Lower lobe of right lung (tissue), 2 donors: ENCODE measurements at regions not wholly inside any gene's neighbourhood (a gene's known extent, or its start where the extent isn't known, plus 50 kb on each side); places are given as distances from the start of the nearest gene placed in this dataset.

Source experiments
- ATAC-seq, 2 donors: fragments of 200-7000 bp; cut with Tn5 transposase; one replicate each; pipeline ENCODE4 v1.9.1; 2020 to 2022; ENCODE audit warnings: mild to moderate bottlenecking in 2 of 2, moderate library complexity in 2 of 2
- DNase-seq: peaks from one replicate; pipeline ENCODE4 v3.0.0-alpha.2; 2020
- H3K27ac ChIP-seq: fragments of 200-600 bp; one replicate; pipeline ENCODE4 v1.8.0; 2022
- H3K27me3 ChIP-seq: fragments of 200-600 bp; one replicate; pipeline ENCODE4 v1.8.0; 2022; ENCODE audit warnings: low read depth
- H3K36me3 ChIP-seq: fragments of 200-600 bp; one replicate; pipeline ENCODE4 v1.8.0; 2022; ENCODE audit warnings: mild to moderate bottlenecking
- H3K4me1 ChIP-seq: fragments of 200-600 bp; one replicate; pipeline ENCODE4 v1.8.0; 2022
- H3K4me3 ChIP-seq: fragments of 200-600 bp; one replicate; pipeline ENCODE4 v1.8.0; 2022; ENCODE audit warnings: mild to moderate bottlenecking
- H3K9me3 ChIP-seq: fragments of 200-600 bp; one replicate; pipeline ENCODE4 v1.8.0; 2022
- intact Hi-C: fragments of 100-400 bp; cut with DNase I; formaldehyde crosslinking; loops from one replicate; pipeline ENCODE4 v1.11.0; 2022
- TF ChIP-seq, protein P1 (sequence below): fragments of 200-600 bp; IDR thresholded peaks from one replicate; pipeline ENCODE4 v1.8.0; 2022; ENCODE audit warnings: antibody characterized with exemption, mild to moderate bottlenecking
- donor health status: DM: no; HTN: yes; CAD: no; lungs with severe emphysema.

DNA sequence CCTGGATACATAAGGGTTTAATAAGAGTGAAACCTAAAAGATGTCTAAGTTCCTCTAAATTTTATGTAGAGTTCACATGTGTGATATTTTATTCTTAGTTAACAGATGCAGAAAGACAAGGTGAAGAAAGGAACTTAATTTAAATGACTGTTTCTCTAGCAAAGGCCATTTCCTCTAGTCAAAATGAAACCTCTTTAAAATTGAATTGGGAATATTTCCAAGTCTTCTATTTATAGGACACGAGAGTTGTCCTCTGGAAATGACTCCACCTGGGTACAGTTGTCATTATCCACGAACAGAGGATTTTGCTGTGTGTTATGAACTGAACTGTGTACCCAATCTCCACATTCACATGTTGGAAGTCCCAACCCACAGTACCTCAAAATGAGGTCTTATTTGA, 64.5 kb upstream of the KCNK1 start:
- Histone ChIP-seq H3K4me1 (no peaks in the 10 kb centered on the region), H3K9me3 (no peaks in the 10 kb centered on the region), H3K4me3 (no peak overlapping the region), H3K27ac (no peak overlapping the region), H3K36me3 (no peaks in the 10 kb centered on the region), H3K27me3 (no peaks in the 10 kb centered on the region)
- ATAC-seq (no peak), DNase-seq (no peak)
- TF ChIP-seq, protein P1, sequence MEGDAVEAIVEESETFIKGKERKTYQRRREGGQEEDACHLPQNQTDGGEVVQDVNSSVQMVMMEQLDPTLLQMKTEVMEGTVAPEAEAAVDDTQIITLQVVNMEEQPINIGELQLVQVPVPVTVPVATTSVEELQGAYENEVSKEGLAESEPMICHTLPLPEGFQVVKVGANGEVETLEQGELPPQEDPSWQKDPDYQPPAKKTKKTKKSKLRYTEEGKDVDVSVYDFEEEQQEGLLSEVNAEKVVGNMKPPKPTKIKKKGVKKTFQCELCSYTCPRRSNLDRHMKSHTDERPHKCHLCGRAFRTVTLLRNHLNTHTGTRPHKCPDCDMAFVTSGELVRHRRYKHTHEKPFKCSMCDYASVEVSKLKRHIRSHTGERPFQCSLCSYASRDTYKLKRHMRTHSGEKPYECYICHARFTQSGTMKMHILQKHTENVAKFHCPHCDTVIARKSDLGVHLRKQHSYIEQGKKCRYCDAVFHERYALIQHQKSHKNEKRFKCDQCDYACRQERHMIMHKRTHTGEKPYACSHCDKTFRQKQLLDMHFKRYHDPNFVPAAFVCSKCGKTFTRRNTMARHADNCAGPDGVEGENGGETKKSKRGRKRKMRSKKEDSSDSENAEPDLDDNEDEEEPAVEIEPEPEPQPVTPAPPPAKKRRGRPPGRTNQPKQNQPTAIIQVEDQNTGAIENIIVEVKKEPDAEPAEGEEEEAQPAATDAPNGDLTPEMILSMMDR = no peak
- intact Hi-C loops = no loop called here

DNA sequence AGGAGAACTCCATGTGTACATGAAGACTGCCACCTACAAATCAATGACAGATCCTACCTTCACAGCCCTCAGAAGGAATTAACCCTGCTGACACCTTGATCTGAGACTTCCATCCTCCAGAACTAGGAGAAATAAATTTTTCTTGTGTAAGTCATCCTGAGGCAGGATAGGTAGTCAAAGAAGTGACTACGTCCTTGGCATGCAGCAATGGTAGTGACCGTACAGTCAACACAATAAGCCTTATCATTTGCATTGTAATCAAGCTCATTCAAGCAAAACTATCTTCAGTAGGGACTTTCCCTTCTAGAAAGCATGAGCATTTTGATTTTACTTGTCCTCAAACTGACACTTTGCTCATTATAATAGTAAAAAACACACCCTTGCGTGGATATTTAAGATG, 64.0 kb upstream of the KCNK1 start:
- ATAC-seq (no peak), DNase-seq (no peak)
- TF ChIP-seq, protein P1 = no peak
- Histone ChIP-seq H3K27me3 (no peaks in the 10 kb centered on the region), H3K9me3 (no peaks in the 10 kb centered on the region), H3K4me3 (no peak overlapping the region), H3K4me1 (no peaks in the 10 kb centered on the region), H3K27ac (no peak overlapping the region), H3K36me3 (no peaks in the 10 kb centered on the region)
- intact Hi-C loops = no loop called here

DNA sequence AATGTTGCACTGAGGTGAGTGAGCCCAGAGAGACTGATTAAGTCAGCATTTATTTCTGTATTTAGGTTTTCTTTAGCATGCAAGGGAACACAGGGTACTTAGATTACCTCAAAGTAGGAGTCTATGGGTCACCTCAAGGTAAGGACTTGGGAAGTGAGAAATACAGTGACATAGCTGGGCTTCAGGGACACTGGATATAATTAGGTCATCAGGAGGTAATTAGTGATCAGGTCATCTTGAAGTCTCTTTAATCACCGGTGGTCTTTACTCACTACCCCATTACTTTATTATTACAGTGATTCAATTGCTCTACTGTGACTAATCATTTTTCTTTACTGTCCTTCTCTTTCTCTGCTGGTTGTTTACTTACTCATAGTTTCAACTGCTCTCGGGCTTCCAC, 59.9 kb upstream of the KCNK1 start:
- H3K27me3 ChIP-seq = no peaks in the 10 kb centered on the region
- no peaks in the 10 kb centered on the region for H3K4me1 ChIP-seq
- TF ChIP-seq, protein P1 = no peak
- intact Hi-C loops = no loop called here
- no peak for DNase-seq
- H3K36me3 ChIP-seq = no peaks in the 10 kb centered on the region
- H3K27ac ChIP-seq = no peak overlapping the region
- ATAC-seq = no peak
- no peaks in the 10 kb centered on the region for H3K9me3 ChIP-seq
- no peak overlapping the region for H3K4me3 ChIP-seq

DNA sequence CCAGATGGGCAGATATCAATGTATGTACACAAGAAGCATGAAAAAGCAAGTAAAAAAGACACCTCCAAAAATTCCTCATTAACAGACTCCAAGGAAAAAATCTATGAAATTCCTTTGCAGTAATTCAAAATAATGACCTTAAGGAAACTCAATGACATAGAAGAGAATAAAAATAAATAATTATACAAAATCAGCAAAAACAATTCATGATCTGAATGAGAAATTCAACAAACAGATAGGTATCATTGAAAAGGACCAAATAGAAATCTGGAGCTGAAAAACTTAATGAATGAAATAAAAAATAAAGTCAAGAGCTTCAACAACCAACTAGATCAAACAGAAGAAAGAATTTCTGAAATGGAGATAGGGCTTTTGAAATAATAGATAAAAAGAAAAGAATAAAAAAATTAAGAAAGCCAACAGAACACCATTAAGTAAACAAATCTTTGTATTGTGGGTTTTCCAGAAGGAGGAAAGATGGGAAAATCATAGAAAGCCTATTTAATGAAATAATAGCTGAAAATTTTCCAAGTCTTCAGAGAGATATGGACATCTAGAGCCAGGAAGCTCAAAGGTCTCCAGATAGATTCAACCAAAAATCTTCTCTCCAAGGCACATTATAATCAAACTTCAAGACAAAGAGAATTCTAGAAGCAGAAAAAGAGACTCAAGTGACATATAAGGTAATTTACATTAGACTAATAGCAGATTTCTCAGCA, 52.0 kb upstream of the KCNK1 start:
- ATAC-seq = no peak
- Histone ChIP-seq H3K4me3 (no peak overlapping the region), H3K4me1 (no peaks in the 10 kb centered on the region), H3K27me3 (no peaks in the 10 kb centered on the region), H3K27ac (no peak overlapping the region), H3K36me3 (no peaks in the 10 kb centered on the region), H3K9me3 (peaks cover 16% of the 10 kb centered on the region)
- TF ChIP-seq, protein P1 = no peak
- intact Hi-C loops = no loop called here
- no peak for DNase-seq
